NCI-H1694 (cell line): ENCODE measurements at regions not wholly inside any gene's neighbourhood (a gene's known extent, or its start where the extent isn't known, plus 50 kb on each side); places are given as distances from the start of the nearest gene placed in this dataset.

Experiments
- DNase-seq: peaks from one replicate; lab custom pipeline; 2025; lab: John Stamatoyannopoulos, UW

DNA sequence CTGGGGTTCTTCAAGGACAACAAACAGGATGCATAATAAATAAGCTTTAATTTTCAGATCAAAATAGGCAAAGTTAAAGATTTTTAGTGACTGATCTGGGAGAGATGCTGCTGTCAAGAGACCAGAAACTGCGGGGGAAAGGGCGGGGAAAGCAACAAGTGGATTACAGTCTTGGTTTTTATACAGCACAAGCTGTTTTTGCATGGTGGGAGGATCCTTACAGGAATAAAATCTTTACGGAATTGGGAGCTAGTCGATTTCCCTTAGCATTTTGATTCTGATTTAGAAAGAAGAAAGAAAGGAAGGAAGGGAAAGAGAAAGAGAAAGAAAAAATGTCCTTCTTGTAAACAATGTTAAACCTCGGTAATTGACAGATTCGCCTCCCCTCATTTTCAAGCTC lies 242.3 kb upstream of the SP8 start:
- no peak for DNase-seq

- no peak for DNase-seq
Observed at GRCh38 chr7:21030237-21030871, 243.7 kb upstream of the SP8 start.

DNA sequence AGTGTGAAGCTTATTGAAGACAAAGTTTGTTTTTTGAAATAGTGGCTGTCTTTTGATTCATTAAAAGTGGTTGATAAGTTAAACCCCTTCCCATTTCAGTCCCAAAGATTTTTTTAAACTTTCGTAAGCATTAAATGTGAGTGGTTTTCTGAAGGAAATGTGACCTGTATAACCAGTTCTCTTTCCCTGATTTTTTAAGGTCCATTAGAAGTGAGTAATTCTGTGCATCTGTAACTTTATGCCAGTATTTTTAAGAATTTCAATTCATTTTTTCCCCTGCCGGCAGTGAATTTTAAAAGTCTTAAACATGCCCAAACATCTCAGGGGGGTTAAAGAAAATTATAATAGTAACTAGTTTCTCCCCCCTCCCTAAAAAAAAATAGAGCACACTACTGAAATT lies 254.6 kb upstream of the SP8 start:
- no peak for DNase-seq

DNA sequence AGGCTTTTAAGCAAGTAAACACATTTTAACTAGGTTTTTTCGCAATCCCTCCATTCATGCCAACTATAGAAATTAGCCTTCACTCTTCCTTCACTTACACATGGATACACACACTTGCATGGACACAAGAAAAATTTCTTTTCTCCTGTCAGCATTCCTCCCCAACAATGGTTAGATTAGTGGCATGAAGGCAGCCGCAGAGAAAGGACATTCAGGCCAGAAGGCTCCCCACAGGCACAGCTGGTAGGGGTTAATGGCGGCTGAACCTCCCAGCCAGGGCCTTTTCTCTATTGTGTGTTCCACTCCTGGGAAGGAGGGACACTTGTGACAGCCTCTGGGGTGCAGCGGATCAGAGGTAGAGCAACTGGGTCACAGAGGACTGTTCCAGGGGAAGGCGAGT lies 255.0 kb upstream of the SP8 start:
- DNase-seq: no peak

DNA sequence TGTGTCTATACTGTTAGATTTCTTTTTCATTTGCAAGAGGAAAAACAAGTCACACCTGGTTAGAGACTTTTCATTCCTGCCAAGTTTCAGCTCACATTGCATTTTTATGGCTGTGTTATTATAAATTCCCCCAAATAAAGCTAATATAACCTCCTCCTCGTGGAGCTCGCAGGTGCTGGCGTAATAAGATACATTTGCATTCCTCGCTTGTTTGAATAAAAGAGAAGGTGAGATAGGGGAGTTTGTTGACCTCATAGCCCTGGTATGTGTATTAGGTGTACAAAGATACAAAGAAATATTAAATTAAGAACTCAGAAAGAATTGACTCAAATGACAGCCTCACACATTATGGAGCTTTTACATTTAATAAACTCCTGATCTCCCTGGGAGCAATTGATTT lies 257.7 kb upstream of the SP8 start:
- no peak for DNase-seq

DNA sequence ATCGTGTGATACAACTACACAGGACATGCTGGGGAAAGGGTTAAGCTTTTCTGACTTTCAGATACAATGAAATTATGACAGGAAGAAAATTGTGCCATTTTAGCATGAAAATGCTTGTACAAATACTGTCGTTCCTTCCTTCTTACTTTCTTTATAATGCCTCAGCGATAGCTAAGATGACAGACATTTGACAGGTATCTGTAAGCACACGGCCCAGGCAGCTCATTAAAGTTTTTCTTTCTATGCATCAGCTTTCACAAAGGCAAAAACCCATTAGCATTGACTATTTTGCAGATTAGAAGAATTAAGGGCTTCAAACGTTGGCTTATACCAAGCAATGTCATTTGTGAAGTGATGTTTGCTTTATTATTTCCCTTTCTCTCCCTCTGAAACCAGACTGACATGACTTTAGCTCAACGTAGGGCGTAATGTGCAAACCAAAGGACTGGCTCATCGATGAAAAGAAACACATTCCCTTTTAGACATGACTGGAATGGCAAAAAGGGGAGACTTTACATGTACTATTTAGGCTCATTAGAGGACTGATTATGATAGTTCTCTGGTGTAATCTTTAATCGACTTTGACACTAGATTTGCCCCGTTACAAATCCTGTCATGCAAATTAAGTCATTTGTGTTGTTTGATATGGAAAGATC lies 258.4 kb upstream of the SP8 start:
- no peak for DNase-seq

GRCh38 chr7:21051865-21052264 lies 265.2 kb upstream of the SP8 start:
- no peak for DNase-seq

GRCh38 chr7:21054427-21055112 lies 267.9 kb upstream of the SP8 start:
- no peak for DNase-seq

GRCh38 chr7:21059069-21059468 lies 272.4 kb upstream of the SP8 start:
- no peak for DNase-seq

DNA sequence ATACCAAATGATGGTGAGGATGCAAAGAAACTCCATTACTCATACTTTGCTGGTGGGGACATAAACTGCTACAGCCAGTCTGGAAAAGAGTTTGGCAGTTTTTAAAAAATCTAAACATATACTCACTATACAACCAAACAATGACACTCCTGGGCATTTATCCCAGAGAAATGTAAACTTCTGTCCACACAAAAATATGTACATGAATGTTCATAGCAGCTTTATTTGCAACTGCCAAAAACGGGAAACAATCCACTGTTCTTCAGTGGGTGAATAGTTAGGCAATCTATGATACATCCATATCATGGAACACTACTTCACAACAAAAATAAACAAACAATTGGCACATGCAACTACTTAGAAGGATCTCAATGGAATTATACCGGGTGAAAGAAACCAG lies 276.4 kb upstream of the SP8 start:
- DNase-seq: no peak

- DNase-seq: no peak
Observed at GRCh38 chr7:21064698-21065648, 278.3 kb upstream of the SP8 start.

DNA sequence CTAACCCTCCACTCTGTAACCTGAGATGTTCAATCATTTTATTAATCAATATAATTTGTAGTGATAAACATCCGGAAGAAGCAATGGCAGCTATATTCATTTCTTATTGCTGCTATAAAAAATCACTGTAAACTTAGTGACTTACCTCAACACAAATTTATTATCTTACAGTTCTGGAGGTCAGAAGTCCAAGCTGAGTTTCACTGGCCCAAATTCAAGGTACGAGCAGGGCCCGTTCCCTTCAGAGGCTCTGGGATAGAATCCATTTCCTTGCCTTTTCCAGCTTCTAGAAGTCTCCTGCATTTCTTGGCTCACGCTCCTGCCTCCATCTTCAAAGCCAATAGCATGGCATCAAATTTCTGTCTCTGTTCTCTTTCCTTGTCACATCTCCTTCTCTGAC lies 279.5 kb upstream of the SP8 start:
- no peak for DNase-seq

GRCh38 chr7:21067216-21067615 lies 280.5 kb upstream of the SP8 start:
- no peak for DNase-seq

DNA sequence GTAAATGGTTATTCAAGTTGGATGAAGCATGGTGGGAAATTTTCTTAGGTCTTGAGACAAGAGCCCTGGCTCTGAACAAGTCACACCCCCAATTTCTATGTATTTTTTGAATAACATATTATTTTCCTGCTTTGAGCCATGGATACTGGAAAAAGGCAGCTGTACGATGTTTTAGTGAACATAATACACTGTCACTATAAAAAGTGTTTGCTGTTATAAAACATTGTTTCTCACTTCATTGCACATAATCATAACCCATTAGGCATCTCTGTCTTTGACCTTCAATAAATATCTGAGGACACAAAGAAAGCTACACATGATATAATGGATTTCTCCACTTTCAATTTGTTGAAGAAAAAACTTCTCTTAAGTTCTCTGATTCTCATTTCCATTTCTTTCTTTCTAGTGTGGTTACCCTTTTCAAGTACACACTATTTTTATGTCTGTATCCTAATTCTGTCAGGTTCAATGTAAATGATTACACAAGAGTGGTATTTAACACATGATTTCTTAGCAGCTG lies 283.9 kb upstream of the SP8 start:
- no peak for DNase-seq

DNA sequence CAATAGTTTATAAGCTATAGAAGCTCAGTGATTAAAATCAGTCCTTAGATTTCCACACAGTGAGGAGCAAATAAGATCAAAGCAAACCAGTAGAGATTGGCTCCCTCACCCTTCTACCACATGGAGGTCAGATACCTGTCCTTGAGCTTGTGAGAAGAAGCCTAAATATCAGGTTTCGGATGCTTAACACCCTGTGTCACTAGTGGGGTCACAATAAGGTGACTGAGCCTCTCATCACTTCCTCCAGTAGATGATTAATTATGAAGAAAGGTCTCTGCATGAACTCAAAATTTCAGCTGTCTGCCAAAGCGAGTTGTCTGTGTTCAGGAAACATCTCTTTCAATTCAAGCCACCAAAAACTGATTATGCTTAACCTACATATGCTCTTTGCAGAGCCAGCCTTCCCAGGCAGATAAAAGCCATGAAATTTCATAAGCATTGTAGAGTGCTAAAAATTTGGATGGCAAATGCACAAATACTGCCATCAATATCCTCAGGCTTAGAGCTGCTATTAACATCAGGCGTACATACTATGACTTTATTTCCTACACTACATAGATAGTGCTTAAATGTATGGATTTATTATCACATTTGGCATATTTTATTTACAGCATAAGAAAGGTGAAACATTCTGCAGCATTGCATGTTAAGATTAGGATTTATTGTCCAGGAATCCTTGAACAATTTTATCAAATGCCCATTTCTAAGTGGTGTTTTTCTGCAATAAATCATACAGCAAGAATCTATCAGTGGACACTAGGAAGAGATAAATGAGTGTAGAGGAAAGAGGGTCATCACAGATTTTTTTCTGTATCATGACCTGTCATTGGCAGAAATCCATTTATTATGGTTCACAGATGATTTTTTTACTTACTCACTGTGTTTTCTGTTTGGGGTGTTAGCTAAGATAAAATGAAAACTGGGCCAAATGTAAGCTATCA lies 285.1 kb upstream of the SP8 start:
- DNase-seq: no peak

- DNase-seq: no peak
Observed at GRCh38 chr7:21076054-21076453, 289.4 kb upstream of the SP8 start.

DNA sequence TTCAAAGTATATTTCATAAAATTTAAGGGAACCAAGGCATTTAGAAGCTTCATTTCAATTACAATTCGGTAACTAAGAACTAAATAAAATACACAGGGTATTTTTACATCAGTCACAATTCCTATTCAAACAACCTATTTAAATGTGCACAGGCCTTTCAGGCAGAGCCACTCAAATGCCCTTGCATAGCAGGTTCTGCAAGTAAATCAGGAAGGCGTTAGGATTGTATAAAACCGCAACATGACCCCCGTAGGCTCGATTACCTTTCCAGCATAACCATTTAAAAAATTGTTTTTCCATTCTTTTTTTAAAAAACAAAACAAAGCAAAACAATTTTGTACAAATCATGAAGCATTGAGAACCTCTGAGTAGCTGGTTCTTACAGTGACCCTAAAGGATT lies 289.9 kb upstream of the SP8 start:
- no peak for DNase-seq

DNA sequence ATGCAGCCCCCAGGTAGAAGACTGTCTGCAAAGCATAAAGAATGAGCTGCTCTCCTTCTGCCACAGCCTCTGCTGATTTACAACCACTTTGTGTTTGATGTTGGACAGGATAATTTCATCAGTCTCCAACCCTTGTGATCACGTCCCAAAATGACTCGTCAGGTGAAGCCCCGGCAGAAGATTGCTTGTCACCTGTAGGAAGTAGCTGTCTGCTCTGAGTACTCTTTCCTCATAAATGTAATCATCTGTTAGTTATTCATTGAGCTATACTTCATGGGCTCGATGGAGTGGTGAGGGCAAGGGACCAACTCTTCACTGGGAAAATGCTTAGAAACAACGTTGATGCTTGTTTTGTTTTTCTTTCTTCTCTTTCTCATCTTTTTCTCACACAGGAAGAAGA lies 290.9 kb upstream of the SP8 start:
- DNase-seq: no peak

- DNase-seq: no peak
Observed at GRCh38 chr7:21084286-21084685, 297.6 kb upstream of the SP8 start.

- no peak for DNase-seq
Observed at GRCh38 chr7:21086688-21087087, 300.0 kb upstream of the SP8 start.

- DNase-seq: no peak
Observed at GRCh38 chr7:21089653-21090052, 303.0 kb upstream of the SP8 start.
